DOHH2 (cell line): ENCODE measurements at regions not wholly inside any gene's neighbourhood (a gene's known extent, or its start where the extent isn't known, plus 50 kb on each side); places are given as distances from the start of the nearest gene placed in this dataset.

ENCODE experiments used
- H3F3A ChIP-seq: fragments of 200-600 bp; sonication (generic), shearing (Covaris generic); 2 replicates; pipeline ENCODE4 v1.6.0; 2016; ENCODE audit warnings: antibody characterized with exemption, mild to moderate bottlenecking; ENCODE audit not compliant: control insufficient read depth, insufficient read depth
- H3K27ac ChIP-seq: fragments of 200-600 bp; sonication (generic); 2 replicates; pipeline ENCODE4 v1.5.1; 2014; ENCODE audit warnings: low read depth, mild to moderate bottlenecking, low read length, moderate library complexity
- H3K27me3 ChIP-seq: fragments of 200-600 bp; sonication (generic); 2 replicates; pipeline ENCODE4 v1.6.1; 2014; ENCODE audit warnings: mild to moderate bottlenecking, low read length, mixed read lengths; ENCODE audit not compliant: control insufficient read depth
- H3K36me3 ChIP-seq: fragments of 200-600 bp; sonication (generic); 2 replicates; pipeline ENCODE4 v1.6.1; 2014; ENCODE audit warnings: mild to moderate bottlenecking, low read length, moderate library complexity, mixed read lengths; ENCODE audit not compliant: control insufficient read depth
- H3K4me1 ChIP-seq: fragments of 200-600 bp; sonication (generic); 2 replicates; pipeline ENCODE4 v1.6.1; 2014; ENCODE audit warnings: mild to moderate bottlenecking, low read length, mixed read lengths; ENCODE audit not compliant: control insufficient read depth
- H3K4me2 ChIP-seq: fragments of 200-600 bp; sonication (generic); 2 replicates; pipeline ENCODE4 v1.6.0; 2014; ENCODE audit warnings: mild to moderate bottlenecking, low read length, moderate library complexity
- H3K4me3 ChIP-seq: fragments of 200-600 bp; sonication (generic); 2 replicates; pipeline ENCODE4 v1.5.1; 2014; ENCODE audit warnings: mild to moderate bottlenecking, low read length, mixed read lengths
- H3K79me2 ChIP-seq: fragments of 200-600 bp; sonication (generic); 2 replicates; pipeline ENCODE4 v1.6.1; 2014; ENCODE audit warnings: mild to moderate bottlenecking, low read length, mixed read lengths; ENCODE audit not compliant: control insufficient read depth
- H3K9me2 ChIP-seq: fragments of 200-600 bp; sonication (generic); replicated peaks from 2 replicates; pipeline ENCODE4 v1.6.1; 2014; ENCODE audit warnings: mild to moderate bottlenecking, low read length, mixed read lengths; ENCODE audit not compliant: control insufficient read depth
- H3K9me3 ChIP-seq: fragments of 200-600 bp; sonication (generic); 2 replicates; pipeline ENCODE4 v1.6.1; 2014; ENCODE audit warnings: antibody characterized with exemption, low read length, mixed read lengths; ENCODE audit not compliant: control insufficient read depth, insufficient read depth
- H4K20me1 ChIP-seq: fragments of 200-600 bp; sonication (generic); 2 replicates; pipeline ENCODE4 v1.6.0; 2014; ENCODE audit warnings: low read depth, mild to moderate bottlenecking, antibody characterized with exemption, low read length, moderate library complexity; ENCODE audit not compliant: control insufficient read depth, insufficient read depth
- EZH2phosphoT487 ChIP-seq: fragments of 200-600 bp; sonication (generic); IDR thresholded peaks from 2 replicates; pipeline ENCODE4 v1.6.1; 2017; ENCODE audit warnings: borderline replicate concordance, mild to moderate bottlenecking, antibody characterized with exemption, low read length, moderate library complexity, mixed read lengths
- TF ChIP-seq, protein P1 (sequence below): fragments of 200-600 bp; sonication (generic); IDR thresholded peaks from one replicate; pipeline ENCODE4 v1.5.1; 2014; ENCODE audit warnings: antibody characterized with exemption, mild to moderate bottlenecking, low read depth, low read length; ENCODE audit not compliant: poor library complexity, severe bottlenecking

DNA sequence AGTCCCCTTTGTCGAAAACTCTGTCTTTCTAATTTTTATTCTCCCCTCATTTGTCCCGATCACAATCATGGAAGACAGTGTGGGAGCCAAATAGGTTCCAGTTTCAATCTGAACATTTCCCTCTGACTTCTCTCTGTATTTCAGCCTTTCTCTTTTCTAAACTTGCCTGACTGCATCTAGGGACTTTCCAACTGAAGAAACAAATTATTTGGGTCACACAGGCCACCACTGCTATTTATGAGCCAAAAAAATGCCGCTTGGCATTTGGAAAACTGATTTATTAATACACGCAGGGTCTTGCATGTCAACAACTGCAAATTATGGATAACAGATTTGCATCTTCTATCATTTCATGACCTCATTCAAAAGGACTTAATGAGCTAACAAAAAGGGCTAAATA is 55.2 kb upstream of the ELAC2 start:
- H3K9me2 ChIP-seq, result no peaks in the 10 kb centered on the region
- TF ChIP-seq, protein P1, sequence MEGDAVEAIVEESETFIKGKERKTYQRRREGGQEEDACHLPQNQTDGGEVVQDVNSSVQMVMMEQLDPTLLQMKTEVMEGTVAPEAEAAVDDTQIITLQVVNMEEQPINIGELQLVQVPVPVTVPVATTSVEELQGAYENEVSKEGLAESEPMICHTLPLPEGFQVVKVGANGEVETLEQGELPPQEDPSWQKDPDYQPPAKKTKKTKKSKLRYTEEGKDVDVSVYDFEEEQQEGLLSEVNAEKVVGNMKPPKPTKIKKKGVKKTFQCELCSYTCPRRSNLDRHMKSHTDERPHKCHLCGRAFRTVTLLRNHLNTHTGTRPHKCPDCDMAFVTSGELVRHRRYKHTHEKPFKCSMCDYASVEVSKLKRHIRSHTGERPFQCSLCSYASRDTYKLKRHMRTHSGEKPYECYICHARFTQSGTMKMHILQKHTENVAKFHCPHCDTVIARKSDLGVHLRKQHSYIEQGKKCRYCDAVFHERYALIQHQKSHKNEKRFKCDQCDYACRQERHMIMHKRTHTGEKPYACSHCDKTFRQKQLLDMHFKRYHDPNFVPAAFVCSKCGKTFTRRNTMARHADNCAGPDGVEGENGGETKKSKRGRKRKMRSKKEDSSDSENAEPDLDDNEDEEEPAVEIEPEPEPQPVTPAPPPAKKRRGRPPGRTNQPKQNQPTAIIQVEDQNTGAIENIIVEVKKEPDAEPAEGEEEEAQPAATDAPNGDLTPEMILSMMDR, result no peak
- TF ChIP-seq EZH2phosphoT487, result no peak
- H3K27ac ChIP-seq, result no peak overlapping the region
- no peaks in the 10 kb centered on the region for H3K4me1 ChIP-seq
- no peaks in the 10 kb centered on the region for H3K27me3 ChIP-seq
- H3K36me3 ChIP-seq, result no peaks in the 10 kb centered on the region
- H3K9me3 ChIP-seq, result peaks cover under 1% of the 10 kb centered on the region; the same call in 1 of the 2 replicates
- no peaks in the 10 kb centered on the region for H4K20me1 ChIP-seq
- no peaks in the 10 kb centered on the region for H3K79me2 ChIP-seq
- H3K4me2 ChIP-seq, result no peak overlapping the region
- H3F3A ChIP-seq, result no peaks in the 10 kb centered on the region
- H3K4me3 ChIP-seq, result no peak overlapping the region

DNA sequence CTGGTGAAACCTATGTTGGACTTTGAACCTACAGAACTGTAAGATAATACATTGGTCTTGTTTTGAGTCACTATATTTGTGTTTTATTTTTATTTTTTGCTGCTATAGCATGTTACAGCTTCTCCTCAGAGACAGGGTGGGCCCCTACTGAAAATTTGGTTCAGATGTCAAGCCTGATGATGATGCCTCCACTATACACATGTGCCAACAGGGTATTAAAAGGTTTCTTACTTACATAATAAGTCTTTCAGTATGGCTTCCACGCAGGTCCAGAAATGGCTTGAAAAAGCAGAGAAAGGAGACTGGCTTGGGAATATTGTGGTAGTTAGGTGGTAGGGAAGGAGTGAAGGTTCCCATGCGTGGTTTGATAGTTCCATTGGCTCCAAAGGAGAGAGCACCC is 52.9 kb upstream of the ELAC2 start:
- no peaks in the 10 kb centered on the region for H4K20me1 ChIP-seq
- no peak for TF ChIP-seq EZH2phosphoT487
- TF ChIP-seq, protein P1, result no peak

DNA sequence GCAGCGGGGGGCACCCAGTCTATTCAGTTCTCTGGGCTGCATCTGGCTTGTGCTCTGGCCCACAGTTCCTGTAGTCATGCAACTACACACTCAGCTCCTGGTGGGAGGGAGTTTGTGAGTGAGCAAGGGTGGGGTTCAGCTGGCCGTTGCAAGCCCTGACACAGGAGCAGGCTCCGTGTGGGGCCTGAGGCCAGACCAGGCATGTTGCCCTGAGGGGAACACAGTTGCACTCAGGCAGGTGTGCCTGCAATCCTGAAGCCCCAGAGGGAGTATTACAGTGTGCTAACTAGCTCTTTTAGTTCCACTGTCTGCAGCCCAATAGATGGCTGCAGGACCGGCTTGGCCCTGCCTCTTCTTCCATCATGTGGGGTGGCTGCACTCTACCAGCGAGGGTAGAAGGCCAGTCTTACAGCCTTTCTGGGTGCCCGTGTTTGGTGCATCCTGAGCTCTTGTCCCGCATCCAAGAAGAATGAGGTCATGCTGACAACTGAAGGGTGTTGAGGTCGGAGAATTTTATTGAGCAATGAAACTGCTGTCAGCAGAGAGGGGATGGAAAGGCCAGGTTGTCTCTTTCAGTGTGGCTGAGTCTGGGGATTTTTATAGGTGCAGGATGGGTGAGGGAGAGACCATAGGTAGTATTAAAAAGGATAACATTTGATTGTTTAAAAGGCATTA is 49.9 kb upstream of the ELAC2 start:
- no peaks in the 10 kb centered on the region for H3F3A ChIP-seq
- no peaks in the 10 kb centered on the region for H3K4me1 ChIP-seq
- no peak overlapping the region for H3K4me2 ChIP-seq
- H3K27me3 ChIP-seq, result no peaks in the 10 kb centered on the region
- H3K27ac ChIP-seq, result no peak overlapping the region
- H3K79me2 ChIP-seq, result no peaks in the 10 kb centered on the region
- H3K36me3 ChIP-seq, result no peaks in the 10 kb centered on the region
- H3K9me3 ChIP-seq, result peaks cover 4% of the 10 kb centered on the region; the same call in 1 of the 2 replicates
- TF ChIP-seq EZH2phosphoT487, result no peak
- TF ChIP-seq, protein P1, result no peak
- H3K4me3 ChIP-seq, result no peak overlapping the region
- no peaks in the 10 kb centered on the region for H4K20me1 ChIP-seq
- no peaks in the 10 kb centered on the region for H3K9me2 ChIP-seq

More for the DNA sequence above, 52.9 kb upstream of the ELAC2 start:
- Histone ChIP-seq H3K4me2 (no peak overlapping the region), H3K27ac (no peak overlapping the region), H3K27me3 (no peaks in the 10 kb centered on the region), H3K36me3 (no peaks in the 10 kb centered on the region), H3F3A (no peaks in the 10 kb centered on the region), H3K79me2 (no peaks in the 10 kb centered on the region), H3K4me3 (no peak overlapping the region), H3K4me1 (no peaks in the 10 kb centered on the region), H3K9me3 (peaks cover 4% of the 10 kb centered on the region; the same call in 1 of the 2 replicates), H3K9me2 (no peaks in the 10 kb centered on the region)
